Liver (tissue), 8 donors: ENCODE measurements at regions not wholly inside any gene's neighbourhood (a gene's known extent, or its start where the extent isn't known, plus 50 kb on each side); places are given as distances from the start of the nearest gene placed in this dataset.

ENCODE experiments used
- DNase-seq: peaks from one replicate; pipeline ENCODE4 v3.0.0-alpha.2; 2017; ENCODE audit warnings: low spot score
- H3K27ac ChIP-seq, 2 donors: one replicate each; pipeline ENCODE4 v1.7.0; 2013; ENCODE audit warnings: inconsistent platforms in 2 of 2, low read length in 2 of 2, control low read depth in 1 of 2, low read depth in 1 of 2, mild to moderate bottlenecking in 1 of 2
- H3K27me3 ChIP-seq, 4 donors: one replicate each; pipeline versions ENCODE4 v1.6.1 to v1.7.0; 2013; ENCODE audit warnings: low read length in 3 of 4, inconsistent platforms in 1 of 4, mild to moderate bottlenecking in 1 of 4, moderate library complexity in 1 of 4; ENCODE audit not compliant: control insufficient read depth in 4 of 4, insufficient read depth in 4 of 4
- H3K36me3 ChIP-seq, 4 donors: one replicate each; pipeline versions ENCODE4 v1.6.1 to v1.7.0; 2013; ENCODE audit warnings: low read length in 3 of 4, mild to moderate bottlenecking in 3 of 4, low read depth in 1 of 4, moderate library complexity in 1 of 4; ENCODE audit not compliant: control insufficient read depth in 4 of 4, insufficient read depth in 3 of 4
- H3K4me1 ChIP-seq, 4 donors: one replicate each; pipeline versions ENCODE4 v1.6.1 to v1.7.0; 2013; ENCODE audit warnings: low read length in 3 of 4, mild to moderate bottlenecking in 3 of 4, moderate library complexity in 1 of 4; ENCODE audit not compliant: control insufficient read depth in 4 of 4, insufficient read depth in 4 of 4
- H3K4me3 ChIP-seq, 3 donors: one replicate each; pipeline versions ENCODE4 v1.6.1 to v1.7.0; 2013; ENCODE audit warnings: low read length in 3 of 3, control low read depth in 1 of 3, low read depth in 1 of 3, mild to moderate bottlenecking in 1 of 3
- H3K9ac ChIP-seq, 2 donors: one replicate each; pipeline ENCODE4 v1.7.0; 2013; ENCODE audit warnings: low read length in 2 of 2, mild to moderate bottlenecking in 2 of 2, moderate library complexity in 2 of 2, control low read depth in 1 of 2, low read depth in 1 of 2
- H3K9me3 ChIP-seq, 4 donors: one replicate each; pipeline versions ENCODE4 v1.6.1 to v1.7.0; 2013; ENCODE audit warnings: low read length in 3 of 4; ENCODE audit not compliant: control insufficient read depth in 4 of 4
- CTCF ChIP-seq: fragments of 150-350 bp; IDR thresholded peaks from 2 replicates; pipeline ENCODE4 v1.5.1; 2017; ENCODE audit warnings: improper control_type of control experiment, low read depth, low read length; ENCODE audit not compliant: missing input control
- FOXA1 ChIP-seq: IDR thresholded peaks from 2 replicates; pipeline ENCODE4 v1.6.1; 2016; ENCODE audit warnings: antibody characterized with exemption
- HNF4A ChIP-seq, 2 donors: conservative IDR thresholded peaks; 2 replicates each; pipeline ENCODE4 v1.6.1; 2016; ENCODE audit warnings: antibody characterized with exemption in 2 of 2, mild to moderate bottlenecking in 2 of 2
- HNF4G ChIP-seq: IDR thresholded peaks from 2 replicates; pipeline ENCODE4 v1.6.1; 2016; ENCODE audit warnings: antibody characterized with exemption
- JUND ChIP-seq, 2 donors: IDR thresholded peaks; 2 replicates each; pipeline ENCODE4 v1.6.1; 2016; ENCODE audit warnings: antibody characterized with exemption in 2 of 2
- NR2F2 ChIP-seq: IDR thresholded peaks from 2 replicates; pipeline ENCODE4 v1.6.1; 2016; ENCODE audit warnings: antibody characterized with exemption
- RAD21 ChIP-seq, 2 donors: IDR thresholded peaks; 2 replicates each; pipeline ENCODE4 v1.6.1; 2016; ENCODE audit warnings: antibody characterized with exemption in 2 of 2, mild to moderate bottlenecking in 2 of 2
- RXRA ChIP-seq, 2 donors: IDR thresholded peaks; 2 replicates each; pipeline ENCODE4 v1.6.1; 2017 to 2018; ENCODE audit warnings: antibody characterized with exemption in 2 of 2, mild to moderate bottlenecking in 1 of 2
- SP1 ChIP-seq: IDR thresholded peaks from 2 replicates; pipeline ENCODE4 v1.6.1; 2018; ENCODE audit warnings: antibody characterized with exemption, mild to moderate bottlenecking
- TAF1 ChIP-seq: conservative IDR thresholded peaks from 2 replicates; pipeline ENCODE4 v1.6.1; 2016; ENCODE audit warnings: antibody characterized with exemption, mild to moderate bottlenecking
- YY1 ChIP-seq: IDR thresholded peaks from 2 replicates; pipeline ENCODE4 v1.6.1; 2016; ENCODE audit warnings: antibody characterized with exemption, mild to moderate bottlenecking
- WGBS: extraction: QIAGEN DNeasy Blood & Tissue Kit; methylation state at CpG from one replicate; pipeline ENCODE4 v1.1.7; 2013; 5-methylcytosine and 5-hydroxymethylcytosine counted together
- TF ChIP-seq, protein P1 (sequence below): IDR thresholded peaks from 2 replicates; pipeline ENCODE4 v1.6.1; 2016; ENCODE audit warnings: antibody characterized with exemption
- TF ChIP-seq, protein P2 (sequence below): IDR thresholded peaks from 2 replicates; pipeline ENCODE4 v1.6.1; 2016; ENCODE audit warnings: antibody characterized with exemption
- TF ChIP-seq, protein P3 (sequence below): IDR thresholded peaks from 2 replicates; pipeline ENCODE4 v1.6.1; 2016; ENCODE audit warnings: antibody characterized with exemption
- donor health status: healthy.
- donor health status: healthy.
- donor health status: healthy.
- donor health status: healthy.
- donor health status: healthy.

DNA sequence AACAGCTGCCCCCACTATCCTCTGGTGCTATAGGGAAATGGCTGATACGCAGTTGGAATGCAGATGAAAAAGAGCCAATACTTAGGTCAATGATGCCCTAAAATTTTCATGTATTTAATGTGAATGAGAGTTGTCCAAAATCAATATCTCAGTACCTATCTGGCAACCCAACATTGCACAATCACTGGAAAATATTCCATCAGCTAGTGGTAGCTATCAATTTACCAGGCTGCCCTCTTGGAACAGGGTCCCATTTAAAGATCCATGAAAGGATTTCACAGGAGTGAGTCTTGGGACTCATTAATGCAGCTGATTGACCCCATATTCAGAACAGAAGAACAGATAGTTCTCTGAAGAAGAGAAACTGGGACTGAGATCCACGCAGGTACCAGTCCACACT is 638.9 kb downstream of the SMARCA1 start:
- WGBS, result 70% methylated on average over 2 of the region's 2 CpGs
- TF ChIP-seq TAF1 (no peak), YY1 (no peak), RAD21 (IDR thresholded peaks at IDR 0.05) (no peak), SP1 (no peak), NR2F2 (no peak), FOXA1 (no peak), CTCF (no peak), HNF4G (no peak), RXRA (IDR thresholded peaks at IDR 0.05) (peak in 1 of 2 donors; percentile 8), HNF4A (conservative IDR thresholded peaks at IDR 0.05) (peak; percentile 55 to 79)
- TF ChIP-seq, protein P1, sequence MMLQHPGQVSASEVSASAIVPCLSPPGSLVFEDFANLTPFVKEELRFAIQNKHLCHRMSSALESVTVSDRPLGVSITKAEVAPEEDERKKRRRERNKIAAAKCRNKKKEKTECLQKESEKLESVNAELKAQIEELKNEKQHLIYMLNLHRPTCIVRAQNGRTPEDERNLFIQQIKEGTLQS, result peak; percentile 42
- TF ChIP-seq, protein P2, sequence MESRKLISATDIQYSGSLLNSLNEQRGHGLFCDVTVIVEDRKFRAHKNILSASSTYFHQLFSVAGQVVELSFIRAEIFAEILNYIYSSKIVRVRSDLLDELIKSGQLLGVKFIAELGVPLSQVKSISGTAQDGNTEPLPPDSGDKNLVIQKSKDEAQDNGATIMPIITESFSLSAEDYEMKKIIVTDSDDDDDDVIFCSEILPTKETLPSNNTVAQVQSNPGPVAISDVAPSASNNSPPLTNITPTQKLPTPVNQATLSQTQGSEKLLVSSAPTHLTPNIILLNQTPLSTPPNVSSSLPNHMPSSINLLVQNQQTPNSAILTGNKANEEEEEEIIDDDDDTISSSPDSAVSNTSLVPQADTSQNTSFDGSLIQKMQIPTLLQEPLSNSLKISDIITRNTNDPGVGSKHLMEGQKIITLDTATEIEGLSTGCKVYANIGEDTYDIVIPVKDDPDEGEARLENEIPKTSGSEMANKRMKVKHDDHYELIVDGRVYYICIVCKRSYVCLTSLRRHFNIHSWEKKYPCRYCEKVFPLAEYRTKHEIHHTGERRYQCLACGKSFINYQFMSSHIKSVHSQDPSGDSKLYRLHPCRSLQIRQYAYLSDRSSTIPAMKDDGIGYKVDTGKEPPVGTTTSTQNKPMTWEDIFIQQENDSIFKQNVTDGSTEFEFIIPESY, result no peak
- TF ChIP-seq, protein P3, sequence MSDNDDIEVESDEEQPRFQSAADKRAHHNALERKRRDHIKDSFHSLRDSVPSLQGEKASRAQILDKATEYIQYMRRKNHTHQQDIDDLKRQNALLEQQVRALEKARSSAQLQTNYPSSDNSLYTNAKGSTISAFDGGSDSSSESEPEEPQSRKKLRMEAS, result no peak
- Histone ChIP-seq H3K9me3 (no peaks in the 10 kb centered on the region), H3K36me3 (no peaks in the 10 kb centered on the region), H3K27me3 (no peaks in the 10 kb centered on the region), H3K27ac (no peak overlapping the region), H3K4me1 (peaks cover 0 to 7% (median 2%) of the 10 kb centered on the region in 4 donors), H3K4me3 (no peak overlapping the region), H3K9ac (no peak overlapping the region)
- no peak for DNase-seq

DNA sequence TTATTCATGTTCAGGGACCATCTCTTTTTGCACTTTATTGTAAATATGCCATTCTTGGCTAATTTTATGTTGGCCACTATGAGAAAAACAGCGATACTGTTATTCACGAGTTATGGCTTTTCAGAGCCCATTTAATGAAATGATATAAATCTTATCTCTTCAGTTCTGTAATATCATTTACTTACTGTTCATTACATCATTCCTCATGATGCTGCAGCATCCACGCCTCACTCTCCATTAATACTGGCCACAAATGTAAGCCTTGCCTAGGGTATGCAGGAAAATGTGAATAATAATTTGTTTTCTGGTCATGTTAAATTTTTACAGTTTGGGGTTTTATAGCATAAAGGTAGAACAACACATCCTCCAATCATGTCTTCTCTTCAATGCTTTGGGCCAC is 639.6 kb downstream of the SMARCA1 start:
- Histone ChIP-seq H3K27ac (no peak overlapping the region), H3K4me3 (no peak overlapping the region), H3K27me3 (no peaks in the 10 kb centered on the region), H3K36me3 (no peaks in the 10 kb centered on the region), H3K4me1 (peaks cover 0 to 7% (median 2%) of the 10 kb centered on the region in 4 donors), H3K9me3 (no peaks in the 10 kb centered on the region), H3K9ac (no peak overlapping the region)
- no peak for TF ChIP-seq NR2F2
- no peak for TF ChIP-seq CTCF
- no peak for TF ChIP-seq JUND (IDR thresholded peaks at IDR 0.05)
- TF ChIP-seq RXRA (IDR thresholded peaks at IDR 0.05), result no peak
- TF ChIP-seq YY1, result no peak
- DNase-seq, result no peak
- WGBS, result 92% methylated on average over 3 of the region's 3 CpGs
